ENCODE measurements at regions not wholly inside any gene's neighbourhood (a gene's known extent, or its start where the extent isn't known, plus 50 kb on each side); places are given as distances from the start of the nearest gene placed in this dataset.
A peak's percentile ranks its signal among the peaks of the same experiment; 100 is the strongest.
"Not testable (repeated sequence)": the region's sequence is repeated elsewhere in the genome, so short reads cannot be mapped to it uniquely, and the experiment has no call there.

DNA sequence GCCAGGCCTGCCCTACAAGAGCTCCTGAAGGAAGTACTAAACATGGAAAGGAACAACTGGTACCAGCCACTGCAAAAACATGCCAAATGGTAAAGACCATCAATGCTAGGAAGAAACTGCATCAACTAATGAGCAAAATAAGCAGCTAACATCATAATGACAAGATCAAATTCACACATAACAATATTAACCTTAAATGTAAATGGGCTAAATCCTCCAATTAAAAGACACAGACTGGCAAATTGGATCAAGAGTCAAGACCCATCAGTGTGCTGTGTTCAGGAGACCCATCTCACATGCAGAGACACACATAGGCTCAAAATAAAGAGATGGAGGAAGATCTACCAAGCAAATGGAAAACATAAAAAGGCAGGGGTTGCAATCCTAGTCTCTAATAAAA is 119.0 kb upstream of the CARMIL1 start:
- DNase-seq, result not testable (repeated sequence)

DNA sequence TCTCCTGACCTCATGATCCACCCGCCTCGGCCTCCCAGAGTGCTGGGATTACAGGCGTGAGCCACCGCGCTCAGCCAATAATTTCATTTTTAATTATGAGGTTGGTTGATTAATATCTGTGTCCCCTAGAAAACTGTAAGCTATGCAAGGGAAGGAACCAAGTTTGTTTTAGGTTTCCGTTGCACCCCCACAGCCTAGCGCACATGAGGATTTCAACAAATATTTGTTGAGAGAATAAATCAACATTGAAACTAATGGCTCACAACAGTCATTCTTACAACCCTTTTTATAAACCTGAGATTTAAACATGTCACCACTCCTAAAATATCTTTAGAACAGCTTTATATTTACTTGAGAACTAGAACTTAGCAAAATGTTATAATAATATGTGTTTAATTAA is 114.0 kb upstream of the CARMIL1 start:
- DNase-seq, result no peak

DNA sequence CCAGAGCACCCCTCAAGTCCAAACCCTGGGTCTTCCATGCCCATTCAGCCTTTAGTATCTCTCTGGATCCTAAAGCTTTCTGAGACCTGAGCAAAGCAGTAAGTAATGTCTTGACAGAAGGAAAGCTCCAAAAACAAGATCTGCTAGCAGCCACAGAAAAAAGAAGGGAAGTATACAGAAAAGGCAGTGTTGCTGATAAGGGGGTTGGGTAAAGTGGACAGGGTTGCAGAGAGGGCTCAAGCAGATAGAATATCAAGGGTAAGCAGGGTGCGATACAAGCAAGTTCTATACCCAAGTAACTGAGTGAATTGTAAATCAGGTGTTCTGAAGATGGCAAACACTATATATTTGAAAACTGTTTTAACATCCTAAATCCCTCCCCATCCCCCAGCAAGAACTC is 113.4 kb upstream of the CARMIL1 start:
- no peak for DNase-seq

DNA sequence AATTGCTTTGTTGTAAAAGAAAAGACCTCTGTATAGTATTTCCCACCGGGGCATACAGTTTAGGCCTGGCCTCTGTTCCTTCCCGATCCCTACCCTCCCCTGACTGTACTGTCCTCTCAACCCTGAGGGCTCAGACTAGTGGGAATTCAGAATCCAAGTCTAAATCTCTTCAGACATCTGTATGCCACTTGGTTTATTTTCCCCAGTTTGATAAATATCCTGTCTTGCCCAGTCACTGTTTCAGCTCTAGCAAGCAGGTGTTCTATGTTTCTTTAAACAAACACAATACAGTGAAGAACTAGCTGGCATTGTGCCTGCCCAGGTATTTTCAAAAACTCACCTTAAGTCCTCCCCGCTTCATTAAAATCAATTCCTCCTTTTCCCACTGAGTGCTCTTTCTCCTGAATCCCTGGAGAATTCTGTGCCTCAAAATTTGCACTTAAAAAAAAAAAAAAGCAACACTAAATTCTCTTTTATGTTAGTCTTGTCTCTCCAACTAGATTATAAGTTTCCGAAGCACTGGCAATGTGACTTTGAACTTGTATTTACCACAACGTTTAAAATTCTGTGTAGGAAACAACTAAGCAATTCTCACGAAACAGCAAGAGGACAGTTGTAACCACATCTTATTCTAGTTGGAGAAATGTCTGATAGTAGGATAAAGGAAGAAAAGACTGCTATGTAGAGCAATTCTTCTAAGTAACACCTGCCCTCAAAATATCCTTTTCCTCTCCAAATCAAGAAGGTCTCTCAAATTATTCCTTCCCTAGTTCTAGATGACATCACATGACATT is 112.0 kb upstream of the CARMIL1 start:
- no peak for DNase-seq

DNA sequence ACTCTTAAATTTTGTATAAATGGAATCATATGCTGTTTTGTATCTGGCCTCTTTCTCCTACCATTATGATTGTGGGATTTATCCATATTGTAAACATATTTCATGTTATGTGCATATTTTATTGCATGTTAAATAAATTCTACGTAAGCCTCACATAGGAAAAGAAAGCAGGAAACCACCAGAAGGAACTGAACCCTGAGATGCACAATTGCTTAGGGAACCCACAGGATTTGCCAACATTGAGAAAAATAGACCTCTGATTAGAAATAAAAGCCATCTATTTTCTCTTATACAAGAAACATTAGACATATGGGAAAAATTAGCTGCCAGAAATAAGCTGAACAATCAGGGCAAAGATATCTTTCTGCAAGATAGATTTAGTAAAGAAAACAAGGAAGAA is 111.2 kb upstream of the CARMIL1 start:
- DNase-seq, result no peak

DNA sequence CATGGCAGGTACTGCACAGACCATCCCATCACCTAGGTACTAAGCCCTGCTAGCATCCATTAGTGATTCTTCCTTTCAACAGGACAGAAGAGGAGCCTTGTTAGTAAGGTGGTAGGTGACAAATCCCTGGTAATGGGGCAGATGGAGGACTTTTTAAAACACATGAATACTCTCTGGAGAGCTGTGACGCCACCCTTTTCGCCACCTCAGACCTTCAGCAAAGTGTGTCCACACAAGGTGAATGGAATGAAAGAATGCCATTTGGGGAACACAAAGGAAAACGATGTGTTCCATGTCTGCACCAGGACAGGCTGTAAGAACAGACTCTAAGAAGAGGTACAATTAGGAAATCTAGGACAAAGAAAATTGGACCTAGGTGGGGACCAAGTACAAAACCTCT is 110.5 kb upstream of the CARMIL1 start:
- DNase-seq, result no peak

DNA sequence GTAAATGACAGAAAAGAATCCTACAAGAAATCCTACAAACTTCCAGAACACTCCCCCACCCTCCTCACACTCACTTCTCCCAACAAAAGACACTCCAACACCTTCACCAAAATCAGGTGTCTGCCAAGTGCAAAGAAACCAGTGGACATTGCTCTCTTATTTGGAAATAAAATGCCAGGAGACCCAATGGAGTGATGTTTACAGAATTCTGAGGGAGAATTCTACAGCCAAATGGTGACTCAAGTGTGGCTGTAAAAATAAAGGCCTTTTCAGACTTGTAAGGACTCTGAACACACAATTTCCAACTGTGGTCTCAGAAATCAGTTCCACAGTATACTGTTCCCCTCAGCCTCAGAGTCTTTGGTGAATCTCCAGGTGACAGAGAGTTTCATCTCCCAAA is 109.6 kb upstream of the CARMIL1 start:
- DNase-seq, result no peak

DNA sequence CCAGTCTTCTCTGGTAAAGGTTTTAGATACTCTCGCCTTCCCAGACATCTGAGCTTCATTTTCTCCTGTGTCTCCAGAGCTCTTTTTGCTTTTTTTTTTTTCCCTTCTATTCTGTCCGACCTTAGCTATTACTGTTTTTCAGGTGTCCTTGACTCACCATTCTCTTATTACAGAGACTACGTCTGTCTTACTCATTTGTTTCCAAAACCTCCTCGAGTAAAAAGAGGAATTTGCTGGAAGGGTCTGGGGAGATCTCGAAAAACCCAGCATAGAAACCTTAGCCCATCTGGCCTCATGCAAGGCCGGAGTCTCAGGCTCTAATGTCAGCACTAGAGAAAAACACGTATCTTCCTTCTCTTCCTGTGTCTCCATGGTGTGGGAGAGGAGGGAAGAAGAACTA is 109.2 kb upstream of the CARMIL1 start:
- no peak for DNase-seq

DNA sequence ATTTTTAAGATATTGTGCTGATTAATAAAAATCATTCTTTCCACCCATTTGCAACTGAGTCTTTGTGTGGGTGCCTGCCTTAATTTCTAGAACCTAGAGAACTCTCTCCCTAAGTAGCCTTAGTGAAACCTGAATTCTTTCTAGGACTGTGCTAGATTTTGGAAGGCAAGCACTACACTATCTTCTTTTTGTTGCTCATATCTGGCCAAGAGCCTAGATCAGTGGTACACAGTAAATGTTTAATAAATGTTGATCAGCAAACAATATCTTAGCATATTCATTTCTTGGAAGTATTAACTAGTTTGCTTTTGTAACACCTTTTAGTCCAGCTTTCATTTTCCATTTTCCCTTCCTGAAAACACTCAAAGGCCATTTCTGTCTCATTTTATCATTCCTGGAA is 108.5 kb upstream of the CARMIL1 start:
- DNase-seq, result no peak

DNA sequence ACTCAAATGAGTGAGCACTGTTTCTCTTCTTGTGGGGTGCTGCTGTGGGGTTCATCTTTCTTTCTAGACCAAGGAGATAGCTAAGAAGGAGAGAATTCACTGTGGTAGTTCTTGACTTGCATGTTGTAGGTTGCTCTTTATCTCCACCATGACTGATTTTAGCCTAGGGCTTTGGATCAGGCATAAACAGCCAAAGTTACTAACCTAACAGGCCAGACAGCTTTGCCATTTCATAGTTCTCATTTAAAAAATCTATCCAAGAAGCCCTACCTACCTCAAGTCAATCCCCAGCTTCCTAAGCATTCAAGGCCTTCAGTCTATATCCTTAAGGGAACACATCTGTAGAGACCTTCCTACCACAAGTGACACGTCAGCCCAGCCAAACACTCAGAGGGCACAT is 107.9 kb upstream of the CARMIL1 start:
- DNase-seq, result no peak

DNA sequence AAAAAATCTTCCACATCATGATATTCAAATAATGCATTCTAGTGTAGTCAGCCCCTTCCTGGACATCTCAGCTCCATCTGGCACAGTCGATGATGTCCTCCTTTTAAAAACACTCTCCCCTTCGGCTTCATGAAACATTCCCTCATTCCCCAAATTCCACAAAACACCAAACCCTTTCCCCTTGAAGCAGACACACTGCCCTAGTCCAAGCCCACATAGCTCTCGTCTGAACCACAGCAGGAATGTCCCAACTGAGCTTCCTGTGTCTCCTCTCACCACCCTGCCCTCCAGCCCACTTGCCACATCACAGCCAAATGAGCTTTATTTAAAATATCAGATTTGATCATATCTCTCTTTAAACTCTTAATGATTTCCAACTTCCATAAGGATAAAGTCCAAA is 106.4 kb upstream of the CARMIL1 start:
- DNase-seq, result peak in 1 of 3 donors; percentile 93

DNA sequence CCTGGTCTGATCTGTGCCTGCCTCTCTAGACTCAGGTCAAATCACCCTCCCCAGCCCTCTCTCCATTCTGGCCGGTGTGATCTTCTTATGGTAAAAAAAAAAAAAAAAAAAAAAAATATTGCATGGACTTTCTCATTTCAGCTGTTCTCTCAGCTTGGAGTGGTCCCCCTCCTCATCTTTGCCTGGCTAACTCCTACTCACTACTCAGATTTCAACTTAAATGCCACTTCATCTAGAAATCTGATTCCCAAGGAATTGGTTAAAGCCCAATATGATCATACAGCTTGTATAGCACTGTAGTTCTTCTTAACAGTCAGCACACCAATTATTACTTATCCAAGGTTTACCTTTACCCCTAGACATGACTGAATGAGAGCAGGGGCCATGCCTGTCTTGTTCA is 105.9 kb upstream of the CARMIL1 start:
- no peak for DNase-seq

DNA sequence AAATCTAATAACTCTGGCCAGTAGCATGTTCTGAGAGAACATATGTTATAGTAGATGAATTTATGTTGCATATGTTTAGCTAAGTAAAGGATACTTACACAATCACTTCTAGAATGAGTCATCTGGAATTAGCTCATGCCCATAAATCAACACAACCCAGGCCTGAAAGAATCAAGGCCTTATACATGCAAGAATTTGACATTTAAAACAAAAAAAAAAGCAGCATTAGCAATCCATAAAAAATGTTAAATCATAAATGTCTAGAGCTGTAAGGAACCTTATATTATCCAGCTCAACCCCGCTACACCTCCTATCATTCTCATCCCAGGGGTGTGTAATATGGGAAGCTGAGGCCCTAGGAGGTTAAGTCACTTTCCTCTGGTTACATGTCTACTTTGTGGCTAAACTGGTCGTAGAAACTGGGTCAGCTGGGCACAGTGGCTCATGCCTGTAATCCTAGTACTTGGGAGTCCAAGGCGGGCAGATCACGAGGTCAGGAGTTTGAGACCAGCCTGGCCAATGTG is 105.2 kb upstream of the CARMIL1 start:
- DNase-seq, result peak; percentile 26 to 95 (median 64)

DNA sequence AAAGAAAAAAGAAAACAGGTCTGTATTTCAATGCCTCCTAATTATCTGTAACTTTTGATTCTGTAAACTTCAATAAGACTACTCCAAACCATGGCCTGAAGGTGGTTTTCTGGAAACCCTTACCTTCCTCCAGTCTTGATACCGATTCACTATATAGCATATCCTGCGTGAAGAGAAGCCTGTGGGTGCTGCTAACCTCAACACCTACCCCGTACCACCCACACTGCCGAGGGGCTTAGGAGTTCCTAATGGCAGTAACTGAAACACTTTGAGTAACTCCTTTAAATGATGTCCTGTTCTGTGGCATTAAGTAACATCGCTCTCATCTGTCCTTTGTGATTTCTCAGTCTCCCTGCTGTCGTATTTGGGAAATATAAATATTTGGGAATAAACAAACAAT is 104.5 kb upstream of the CARMIL1 start:
- no peak for DNase-seq

DNA sequence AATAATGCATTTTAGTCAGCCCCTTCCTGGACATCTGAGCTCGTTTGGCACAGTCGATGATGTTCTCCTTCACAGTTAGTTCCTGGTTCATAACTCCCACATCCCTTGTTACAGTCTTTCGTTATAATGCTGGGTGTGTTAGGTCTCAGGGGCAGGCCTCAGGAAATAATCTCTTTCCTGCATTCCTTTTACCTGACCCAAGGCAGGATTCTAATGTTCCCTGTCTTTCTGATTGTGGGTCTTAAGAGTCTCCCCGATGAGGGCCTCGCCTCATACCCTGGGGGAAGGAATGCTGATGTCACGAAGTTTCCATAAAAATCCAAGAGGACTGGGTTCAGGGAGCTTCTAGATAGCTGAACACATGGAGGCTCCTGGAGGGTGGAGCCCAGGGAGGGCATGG is 104.0 kb upstream of the CARMIL1 start:
- DNase-seq, result peak in 2 of 3 donors; percentile 21 to 26

DNA sequence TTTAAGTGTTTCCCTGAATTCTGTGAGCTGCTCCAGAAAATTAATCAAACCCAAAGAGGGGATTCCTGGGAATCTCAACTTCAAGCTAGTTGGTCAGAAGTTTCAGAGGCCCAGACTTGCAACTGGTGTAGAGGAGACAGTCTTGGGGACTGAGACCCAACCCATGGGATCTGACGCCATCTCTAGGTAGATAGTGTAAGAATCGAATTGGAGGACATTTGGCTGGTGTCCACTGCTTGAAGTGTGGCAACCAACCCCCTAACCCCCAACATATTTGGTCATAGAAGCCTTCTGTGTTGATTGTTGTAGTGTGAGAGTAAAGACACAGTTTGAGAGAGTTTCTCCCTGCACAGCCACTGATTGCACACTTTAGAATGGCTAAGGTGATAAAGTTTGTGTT is 103.5 kb upstream of the CARMIL1 start:
- DNase-seq, result no peak

DNA sequence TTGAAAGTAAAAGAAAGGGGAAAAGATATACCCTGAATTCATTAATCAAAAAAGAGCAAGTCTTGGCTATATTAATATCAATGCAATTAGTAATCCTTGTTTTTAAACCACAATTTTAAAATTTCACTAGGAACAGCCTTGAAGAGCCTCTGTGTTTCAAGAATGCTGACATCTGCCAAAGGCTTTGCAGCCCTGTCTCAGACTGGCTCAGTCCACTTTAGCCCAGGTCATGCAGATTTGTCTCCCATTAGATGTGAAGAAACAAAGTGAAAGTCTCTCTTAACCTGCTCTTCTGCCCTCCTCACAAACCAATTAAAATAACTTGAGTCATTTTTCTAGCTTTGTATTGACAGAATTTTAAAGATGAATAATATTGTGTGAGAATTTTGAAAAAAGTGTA is 102.7 kb upstream of the CARMIL1 start:
- no peak for DNase-seq

DNA sequence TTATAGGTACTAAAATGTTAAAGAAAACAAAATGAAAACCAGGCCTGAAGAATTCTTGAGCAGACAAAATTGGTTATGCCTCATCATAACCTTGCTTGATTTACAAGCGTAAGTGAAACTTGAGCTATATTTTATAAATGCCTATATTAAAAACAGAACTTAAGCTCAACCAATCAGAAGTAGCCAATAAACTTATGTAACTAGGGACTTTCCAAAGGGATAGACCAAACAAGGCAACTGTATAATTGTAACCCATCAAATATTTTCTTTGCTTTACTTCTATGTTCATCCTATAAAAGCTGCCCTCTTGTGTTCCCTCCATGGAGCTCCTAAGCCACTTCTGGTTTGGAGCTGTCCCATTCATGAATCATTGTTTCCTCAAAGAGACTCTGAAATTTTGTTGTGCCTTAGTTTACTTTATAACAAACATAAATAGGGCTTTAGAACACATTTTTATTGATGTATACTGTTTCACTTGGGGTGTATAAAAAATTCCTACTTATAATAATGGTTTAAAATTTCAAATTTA is 101.6 kb upstream of the CARMIL1 start:
- DNase-seq, result no peak

DNA sequence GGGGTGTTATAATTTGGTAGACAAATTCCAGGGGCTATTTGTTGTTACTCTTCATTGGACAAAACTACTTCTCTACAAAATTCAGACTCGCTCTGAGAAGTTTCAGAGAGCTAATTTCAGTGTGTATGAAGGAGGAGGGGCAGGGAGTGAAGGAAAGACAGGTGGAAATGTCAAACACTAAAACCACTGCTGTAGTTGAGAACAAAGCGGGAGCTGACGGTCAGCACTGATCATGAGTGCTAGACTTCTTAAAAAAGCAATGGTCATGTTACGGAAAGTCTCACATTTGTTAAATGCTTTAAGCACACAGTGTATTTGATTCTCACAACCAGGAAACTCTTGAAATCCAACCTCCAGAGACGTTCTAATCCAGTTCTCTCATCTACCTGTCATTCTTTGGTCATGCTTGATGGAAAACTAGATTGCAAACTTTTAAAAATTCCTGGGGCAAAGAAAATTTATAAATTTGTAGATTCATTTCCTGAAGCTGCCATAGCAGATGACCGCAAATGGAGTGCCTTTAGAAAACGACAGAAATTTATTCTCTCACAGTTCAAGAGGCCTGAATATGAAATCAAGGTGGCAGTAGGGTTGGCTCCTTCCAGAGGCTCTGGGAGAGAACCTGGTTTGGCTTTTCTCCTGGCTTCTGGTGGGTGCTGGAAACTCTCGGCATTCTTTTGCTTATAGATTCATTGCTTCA is 100.7 kb upstream of the CARMIL1 start:
- DNase-seq, result no peak

DNA sequence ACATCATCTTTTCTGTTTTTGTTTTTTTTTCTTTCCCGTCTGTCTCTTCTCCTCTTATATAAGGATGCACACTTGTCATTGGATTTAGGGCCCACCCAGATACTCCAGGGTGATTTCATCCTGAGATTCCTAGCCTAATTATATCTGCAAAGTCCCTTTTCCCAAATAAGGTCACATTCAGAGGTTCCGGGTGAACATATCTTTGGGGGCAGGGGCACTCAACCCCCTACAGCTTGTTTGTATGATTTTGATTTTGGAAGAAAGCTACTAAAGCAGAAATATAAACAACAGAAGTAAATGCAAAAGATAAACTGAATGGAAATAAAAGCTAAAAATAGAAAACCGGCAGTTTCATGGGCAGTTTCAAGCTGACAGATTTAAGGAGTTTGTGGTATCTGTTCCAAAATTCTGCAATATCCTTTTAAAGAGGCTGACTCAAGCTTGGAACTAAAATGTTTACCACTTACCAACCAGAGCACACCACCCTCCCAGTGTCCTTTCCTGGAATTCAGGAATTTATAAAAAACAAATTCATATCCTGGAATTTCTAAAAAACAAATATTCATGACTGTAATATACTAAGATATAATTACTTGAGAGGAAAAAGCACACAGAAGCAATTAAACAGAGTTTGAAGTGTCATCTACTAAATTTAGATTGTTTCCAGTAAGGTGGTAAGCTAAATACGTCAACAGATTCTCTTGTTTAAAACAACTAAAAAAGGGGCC is 100.0 kb upstream of the CARMIL1 start:
- peak in 2 of 3 donors; percentile 18 to 61 for DNase-seq

DNA sequence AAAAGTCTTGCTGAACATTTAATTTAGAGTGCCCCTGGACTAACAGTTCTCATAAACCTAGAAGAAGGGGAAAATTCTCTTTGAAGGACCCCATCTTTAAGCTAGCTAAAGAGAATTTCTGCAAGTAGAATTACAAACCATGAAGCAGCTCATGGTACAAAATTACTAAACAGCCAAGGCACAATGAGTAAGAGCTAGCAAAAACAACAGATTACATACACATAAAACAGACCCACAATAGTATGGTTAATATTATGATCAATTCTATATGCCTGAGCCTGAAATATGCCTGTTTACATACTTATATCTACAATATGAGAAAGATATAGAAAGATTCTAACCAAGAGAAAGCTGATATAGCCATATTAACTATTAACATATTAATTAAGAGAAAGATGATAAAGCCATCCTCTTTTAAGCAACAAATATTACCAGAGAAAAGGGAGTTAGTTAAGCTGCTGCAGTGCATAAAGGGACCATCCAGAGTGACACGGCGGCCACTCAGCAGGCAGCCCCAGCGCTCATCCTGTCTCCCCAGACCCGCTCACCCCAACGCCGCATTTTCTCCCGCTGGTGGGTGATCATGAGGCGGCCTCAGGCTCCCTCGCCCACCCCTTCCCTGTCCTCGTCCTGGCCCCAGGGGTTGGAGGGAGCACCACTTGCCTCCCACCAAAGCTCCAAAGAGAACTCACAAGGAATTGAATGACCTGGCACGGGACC is 98.4 kb upstream of the CARMIL1 start:
- DNase-seq, result no peak

DNA sequence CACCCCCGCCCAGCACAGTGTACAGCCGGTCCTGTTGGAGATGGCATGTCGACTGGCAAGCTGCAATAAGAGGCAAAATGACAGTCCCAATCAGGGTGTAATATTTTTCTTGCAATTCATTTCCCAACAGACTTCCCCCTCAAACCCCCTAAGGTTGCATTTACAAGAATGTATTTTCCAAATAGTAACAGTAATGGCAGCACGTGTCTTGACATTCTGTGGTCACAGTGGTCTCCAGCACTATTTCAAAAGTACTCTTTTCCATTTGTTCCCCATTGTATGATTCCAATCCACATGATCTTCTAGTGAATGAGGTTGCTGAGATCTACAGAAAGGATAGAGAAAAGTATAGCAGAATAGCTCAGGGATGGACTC is 97.8 kb upstream of the CARMIL1 start:
- no peak for DNase-seq

Measured in muscle of back (tissue), 3 donors.